SH-SY5Y (cell line): ENCODE measurements at regions not wholly inside any gene's neighbourhood (a gene's known extent, or its start where the extent isn't known, plus 50 kb on each side); places are given as distances from the start of the nearest gene placed in this dataset.

Source experiments
- GATA2 ChIP-seq: IDR thresholded peaks from 2 replicates; pipeline ENCODE4 v1.6.1; 2011; ENCODE audit warnings: mild to moderate bottlenecking, low read depth, low read length
- GATA3 ChIP-seq: IDR thresholded peaks from 2 replicates; pipeline ENCODE4 v1.6.1; 2011; ENCODE audit warnings: low read depth, mild to moderate bottlenecking, low read length, moderate library complexity

DNA sequence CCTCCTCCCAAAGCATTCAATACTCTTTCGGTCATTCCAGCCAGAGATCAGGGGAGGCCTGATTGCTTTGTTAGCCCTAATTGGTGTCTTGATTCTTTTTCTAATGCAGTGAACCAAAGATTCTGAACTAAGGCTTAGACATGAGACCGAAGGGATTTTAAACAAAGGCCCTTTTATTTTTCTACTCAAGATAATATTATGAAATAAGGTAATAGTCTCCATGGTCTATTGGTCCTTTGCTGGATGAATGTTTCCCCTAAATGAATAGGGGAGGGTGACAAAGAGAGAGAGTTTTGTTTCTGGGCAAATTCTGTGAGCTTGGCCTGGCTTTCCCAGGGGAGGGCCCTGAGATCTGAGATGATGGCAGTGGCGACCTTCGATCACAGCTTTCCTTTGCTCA, 449.1 kb downstream of the TYW1 start:
- TF ChIP-seq GATA2: no peak
- no peak for TF ChIP-seq GATA3
